ENCODE measurements at regions not wholly inside any gene's neighbourhood (a gene's known extent, or its start where the extent isn't known, plus 50 kb on each side); places are given as distances from the start of the nearest gene placed in this dataset.

DNA sequence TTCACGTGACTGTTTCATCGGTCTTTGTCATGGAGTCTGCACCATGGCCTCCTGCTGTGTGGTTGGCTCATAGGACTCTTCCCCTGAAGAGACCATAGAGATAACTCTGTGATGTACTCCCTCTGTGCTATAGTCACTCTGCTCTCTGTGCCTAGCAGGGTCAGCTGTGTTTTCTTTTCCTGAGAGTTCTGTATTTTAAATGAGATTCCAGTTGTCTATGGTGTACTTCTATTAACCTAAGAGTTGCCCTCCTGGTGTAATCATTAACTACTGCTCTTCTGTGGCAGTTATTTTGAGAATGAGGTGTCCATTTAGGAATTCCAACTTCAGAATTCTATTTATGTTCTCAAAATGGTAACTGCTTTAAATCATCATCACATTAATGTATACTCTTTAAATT, 114.5 kb upstream of the ARPP21 start:
- TF ChIP-seq, protein P1, sequence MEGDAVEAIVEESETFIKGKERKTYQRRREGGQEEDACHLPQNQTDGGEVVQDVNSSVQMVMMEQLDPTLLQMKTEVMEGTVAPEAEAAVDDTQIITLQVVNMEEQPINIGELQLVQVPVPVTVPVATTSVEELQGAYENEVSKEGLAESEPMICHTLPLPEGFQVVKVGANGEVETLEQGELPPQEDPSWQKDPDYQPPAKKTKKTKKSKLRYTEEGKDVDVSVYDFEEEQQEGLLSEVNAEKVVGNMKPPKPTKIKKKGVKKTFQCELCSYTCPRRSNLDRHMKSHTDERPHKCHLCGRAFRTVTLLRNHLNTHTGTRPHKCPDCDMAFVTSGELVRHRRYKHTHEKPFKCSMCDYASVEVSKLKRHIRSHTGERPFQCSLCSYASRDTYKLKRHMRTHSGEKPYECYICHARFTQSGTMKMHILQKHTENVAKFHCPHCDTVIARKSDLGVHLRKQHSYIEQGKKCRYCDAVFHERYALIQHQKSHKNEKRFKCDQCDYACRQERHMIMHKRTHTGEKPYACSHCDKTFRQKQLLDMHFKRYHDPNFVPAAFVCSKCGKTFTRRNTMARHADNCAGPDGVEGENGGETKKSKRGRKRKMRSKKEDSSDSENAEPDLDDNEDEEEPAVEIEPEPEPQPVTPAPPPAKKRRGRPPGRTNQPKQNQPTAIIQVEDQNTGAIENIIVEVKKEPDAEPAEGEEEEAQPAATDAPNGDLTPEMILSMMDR (IDR thresholded peaks at IDR 0.05; ENCODE audit: low read depth, low read length), result no peak
- TF ChIP-seq, protein P2, sequence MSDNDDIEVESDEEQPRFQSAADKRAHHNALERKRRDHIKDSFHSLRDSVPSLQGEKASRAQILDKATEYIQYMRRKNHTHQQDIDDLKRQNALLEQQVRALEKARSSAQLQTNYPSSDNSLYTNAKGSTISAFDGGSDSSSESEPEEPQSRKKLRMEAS (IDR thresholded peaks at IDR 0.05; ENCODE audit: low read depth, low read length), result no peak
- TF ChIP-seq POLR2A (IDR thresholded peaks at IDR 0.05; ENCODE audit: extremely low read depth, insufficient read length), result no peak
- no peak for TF ChIP-seq MYC (IDR thresholded peaks at IDR 0.05; ENCODE audit: low read depth, low read length)
